Suprapubic skin (tissue), 4 donors: ENCODE measurements at regions not wholly inside any gene's neighbourhood (a gene's known extent, or its start where the extent isn't known, plus 50 kb on each side); places are given as distances from the start of the nearest gene placed in this dataset.

ENCODE experiments used
- DNase-seq, 2 donors: peaks; one replicate each; pipeline ENCODE4 v3.0.0-alpha.2; 2019; ENCODE audit warnings: low spot score in 2 of 2
- H3K27ac ChIP-seq: fragments of 200-600 bp; sonication (generic); one replicate; pipeline ENCODE4 v1.5.1; 2019
- H3K27me3 ChIP-seq: fragments of 200-600 bp; sonication (generic); one replicate; pipeline ENCODE4 v1.5.1; 2019
- H3K36me3 ChIP-seq: fragments of 200-600 bp; sonication (generic); one replicate; pipeline ENCODE4 v1.5.1; 2019
- H3K4me1 ChIP-seq: fragments of 200-600 bp; sonication (generic); one replicate; pipeline ENCODE4 v1.5.1; 2019
- H3K4me3 ChIP-seq: fragments of 200-600 bp; sonication (generic); one replicate; pipeline ENCODE4 v1.5.1; 2019; ENCODE audit warnings: mild to moderate bottlenecking
- H3K9me3 ChIP-seq: fragments of 200-600 bp; sonication (generic); one replicate; pipeline ENCODE4 v1.5.1; 2019
- EP300 ChIP-seq: sonication (generic); formaldehyde crosslinking; IDR thresholded peaks from one replicate; pipeline ENCODE4 v1.6.1; 2017; ENCODE audit warnings: antibody characterized with exemption
- POLR2A ChIP-seq, 2 donors: fragments of 450-650 bp; IDR thresholded peaks; one replicate each; pipeline ENCODE4 v1.6.1; 2017; ENCODE audit warnings: antibody characterized with exemption in 2 of 2, mild to moderate bottlenecking in 2 of 2, moderate library complexity in 2 of 2
- POLR2AphosphoS5 ChIP-seq, 3 donors: sonication (generic); formaldehyde crosslinking; IDR thresholded peaks; one replicate each; pipeline ENCODE4 v1.6.1; 2017; ENCODE audit warnings: antibody characterized with exemption in 3 of 3
- WGBS: methylation state at CpG from one replicate; pipeline ENCODE4 v1.1.5; 2018; 5-methylcytosine and 5-hydroxymethylcytosine counted together
- TF ChIP-seq, protein P1 (sequence below), 2 donors: fragments of 200-600 bp in 1 of 2; fragments of 450-650 bp in 1 of 2; sonication (generic) in 1 of 2; IDR thresholded peaks; one replicate each; pipeline ENCODE4 v1.5.1; 2016 to 2019; ENCODE audit warnings: antibody characterized with exemption in 2 of 2, mild to moderate bottlenecking in 1 of 2, moderate library complexity in 1 of 2

DNA sequence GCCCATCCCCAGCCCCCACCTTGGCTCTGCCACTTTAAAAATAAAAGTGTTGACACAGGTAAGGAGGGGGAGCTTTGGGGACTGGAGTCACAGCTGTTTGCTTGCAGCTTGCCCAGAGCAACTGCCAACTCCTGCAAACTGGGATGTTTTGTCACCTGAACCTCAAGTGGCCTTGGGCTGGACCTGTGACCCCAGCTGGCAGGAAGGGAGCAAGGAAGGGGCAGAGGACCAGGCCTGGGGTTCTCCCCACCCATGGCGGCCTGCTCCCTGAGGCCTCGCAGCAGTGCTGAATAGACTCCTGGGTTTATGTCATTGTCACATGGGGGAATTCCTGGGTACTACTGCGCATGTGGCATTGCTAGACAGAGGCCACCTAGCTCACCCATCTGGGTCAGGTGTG is 246.9 kb upstream of the TLE3 start:
- H3K4me3 ChIP-seq = no peak overlapping the region
- no peak overlapping the region for H3K27ac ChIP-seq
- H3K9me3 ChIP-seq = no peaks in the 10 kb centered on the region
- peaks cover 23% of the 10 kb centered on the region for H3K4me1 ChIP-seq
- no peaks in the 10 kb centered on the region for H3K27me3 ChIP-seq
- no peaks in the 10 kb centered on the region for H3K36me3 ChIP-seq
- 72% methylated on average over 2 of the region's 3 CpGs for WGBS
- TF ChIP-seq, protein P1, sequence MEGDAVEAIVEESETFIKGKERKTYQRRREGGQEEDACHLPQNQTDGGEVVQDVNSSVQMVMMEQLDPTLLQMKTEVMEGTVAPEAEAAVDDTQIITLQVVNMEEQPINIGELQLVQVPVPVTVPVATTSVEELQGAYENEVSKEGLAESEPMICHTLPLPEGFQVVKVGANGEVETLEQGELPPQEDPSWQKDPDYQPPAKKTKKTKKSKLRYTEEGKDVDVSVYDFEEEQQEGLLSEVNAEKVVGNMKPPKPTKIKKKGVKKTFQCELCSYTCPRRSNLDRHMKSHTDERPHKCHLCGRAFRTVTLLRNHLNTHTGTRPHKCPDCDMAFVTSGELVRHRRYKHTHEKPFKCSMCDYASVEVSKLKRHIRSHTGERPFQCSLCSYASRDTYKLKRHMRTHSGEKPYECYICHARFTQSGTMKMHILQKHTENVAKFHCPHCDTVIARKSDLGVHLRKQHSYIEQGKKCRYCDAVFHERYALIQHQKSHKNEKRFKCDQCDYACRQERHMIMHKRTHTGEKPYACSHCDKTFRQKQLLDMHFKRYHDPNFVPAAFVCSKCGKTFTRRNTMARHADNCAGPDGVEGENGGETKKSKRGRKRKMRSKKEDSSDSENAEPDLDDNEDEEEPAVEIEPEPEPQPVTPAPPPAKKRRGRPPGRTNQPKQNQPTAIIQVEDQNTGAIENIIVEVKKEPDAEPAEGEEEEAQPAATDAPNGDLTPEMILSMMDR (IDR thresholded peaks at IDR 0.05) = no peak
- TF ChIP-seq POLR2AphosphoS5 (IDR thresholded peaks at IDR 0.05) (no peak), POLR2A (IDR thresholded peaks at IDR 0.05) (no peak), EP300 (no peak)
- no peak for DNase-seq

DNA sequence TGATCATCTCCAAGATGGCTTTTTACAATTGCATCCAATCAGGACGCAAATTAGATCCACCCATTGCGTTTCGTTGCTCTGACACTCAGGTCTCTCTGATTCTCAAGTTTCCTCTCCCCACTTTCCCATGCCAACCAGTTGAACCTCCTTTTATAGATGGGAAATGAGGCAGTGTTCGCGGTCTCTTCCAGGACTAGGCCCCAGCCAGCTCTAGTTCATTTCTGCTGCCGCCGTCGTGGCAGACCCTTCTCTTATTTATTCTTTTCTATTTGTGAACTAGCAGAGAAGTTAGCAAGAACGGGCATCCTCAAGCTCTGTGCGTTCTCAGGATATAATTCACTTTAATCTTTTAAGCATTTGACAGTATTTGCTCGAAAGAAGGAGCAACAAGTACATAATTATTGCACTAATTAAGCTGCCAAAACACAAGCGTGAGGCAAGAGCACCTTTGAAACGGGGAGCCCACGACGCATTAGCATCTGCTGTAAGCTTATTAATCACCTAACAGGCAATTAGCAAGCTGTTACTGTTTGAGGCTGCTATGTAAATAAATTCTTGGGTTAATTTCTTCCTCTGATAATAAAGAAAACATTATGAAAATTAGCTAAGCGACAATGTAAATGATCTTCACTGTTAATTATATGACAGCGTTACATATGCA is 246.4 kb upstream of the TLE3 start:
- WGBS = 93% methylated on average over 17 of the region's 17 CpGs
- TF ChIP-seq POLR2A (IDR thresholded peaks at IDR 0.05) = no peak
- TF ChIP-seq POLR2AphosphoS5 (IDR thresholded peaks at IDR 0.05) = no peak
- TF ChIP-seq, protein P1 (IDR thresholded peaks at IDR 0.05) = no peak
- TF ChIP-seq EP300 = no peak
- Histone ChIP-seq H3K27me3 (no peaks in the 10 kb centered on the region), H3K36me3 (no peaks in the 10 kb centered on the region), H3K27ac (no peak overlapping the region), H3K4me3 (no peak overlapping the region), H3K4me1 (peaks cover 17% of the 10 kb centered on the region), H3K9me3 (no peaks in the 10 kb centered on the region)
- DNase-seq = no peak

- 93% methylated on average over 6 of the region's 8 CpGs for WGBS
- no peak overlapping the region for H3K27ac ChIP-seq
- TF ChIP-seq EP300 (no peak), POLR2A (IDR thresholded peaks at IDR 0.05) (no peak), POLR2AphosphoS5 (IDR thresholded peaks at IDR 0.05) (no peak)
- TF ChIP-seq, protein P1 (IDR thresholded peaks at IDR 0.05) = no peak
- H3K36me3 ChIP-seq = no peaks in the 10 kb centered on the region
- H3K4me1 ChIP-seq = peaks cover 5% of the 10 kb centered on the region
- DNase-seq = no peak
- H3K4me3 ChIP-seq = no peak overlapping the region
- H3K9me3 ChIP-seq = no peaks in the 10 kb centered on the region
- no peaks in the 10 kb centered on the region for H3K27me3 ChIP-seq
These were observed 245.1 kb upstream of the TLE3 start for GRCh38 chr15:70342554-70343548.

GRCh38 chr15:70342141-70342540 is 244.4 kb upstream of the TLE3 start:
- 86% methylated on average over 7 of the region's 7 CpGs for WGBS
- Histone ChIP-seq H3K27me3 (no peaks in the 10 kb centered on the region), H3K9me3 (no peaks in the 10 kb centered on the region), H3K4me1 (peaks cover 3% of the 10 kb centered on the region), H3K36me3 (no peaks in the 10 kb centered on the region), H3K27ac (no peak overlapping the region), H3K4me3 (no peak overlapping the region)
- TF ChIP-seq EP300 = no peak
- TF ChIP-seq POLR2AphosphoS5 (IDR thresholded peaks at IDR 0.05) = no peak
- TF ChIP-seq, protein P1 (IDR thresholded peaks at IDR 0.05) = no peak
- no peak for TF ChIP-seq POLR2A (IDR thresholded peaks at IDR 0.05)
- DNase-seq = no peak

DNA sequence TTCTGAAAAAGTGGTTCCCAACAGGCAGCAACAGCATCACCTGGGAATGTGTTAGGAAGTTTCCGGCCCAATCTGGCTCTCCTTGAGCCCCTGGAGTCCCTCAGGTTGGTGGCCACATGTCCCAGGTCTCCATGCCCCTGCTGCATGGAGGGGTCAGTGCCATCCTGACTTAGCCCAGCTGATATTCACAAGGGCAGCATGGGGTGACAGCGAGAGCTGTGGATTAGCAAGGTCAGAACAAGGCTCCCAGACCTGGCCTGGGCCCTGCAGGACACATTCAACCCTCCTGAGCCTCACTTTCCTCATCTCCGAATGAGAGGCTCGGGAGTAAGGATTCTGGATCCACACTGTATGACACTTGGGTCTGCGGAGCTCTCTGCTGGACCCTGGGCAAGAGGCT is 243.8 kb upstream of the TLE3 start:
- 94% methylated on average over 3 of the region's 5 CpGs for WGBS
- Histone ChIP-seq H3K27ac (no peak overlapping the region), H3K4me3 (no peak overlapping the region), H3K36me3 (no peaks in the 10 kb centered on the region), H3K9me3 (no peaks in the 10 kb centered on the region), H3K4me1 (peaks cover 3% of the 10 kb centered on the region), H3K27me3 (no peaks in the 10 kb centered on the region)
- DNase-seq = no peak
- TF ChIP-seq, protein P1 (IDR thresholded peaks at IDR 0.05) = no peak
- TF ChIP-seq EP300 (no peak), POLR2A (IDR thresholded peaks at IDR 0.05) (no peak), POLR2AphosphoS5 (IDR thresholded peaks at IDR 0.05) (no peak)
